ENCODE measurements at regions not wholly inside any gene's neighbourhood (a gene's known extent, or its start where the extent isn't known, plus 50 kb on each side); places are given as distances from the start of the nearest gene placed in this dataset.
"Not testable (repeated sequence)": the region's sequence is repeated elsewhere in the genome, so short reads cannot be mapped to it uniquely, and the experiment has no call there.

- CTCF ChIA-PET; H3K4me3 Mint-ChIP-seq; H3K27me3 Mint-ChIP-seq (ENCODE audit: low read depth); H3K36me3 Mint-ChIP-seq; DNase-seq (ENCODE audit: low spot score); ATAC-seq; H3K4me1 Mint-ChIP-seq; POLR2A ChIA-PET; H3K27ac Mint-ChIP-seq: not testable (repeated sequence)
- H3K9me3 Mint-ChIP-seq = peaks cover 12% of the 10 kb centered on the region
- TF ChIP-seq HMGA2 (CRISPR knock-in tag; IDR thresholded peaks at IDR 0.05) = peak; percentile 99
Observed at GRCh38 chr6:50571230-50571629, 142.1 kb upstream of the TFAP2D start.

DNA sequence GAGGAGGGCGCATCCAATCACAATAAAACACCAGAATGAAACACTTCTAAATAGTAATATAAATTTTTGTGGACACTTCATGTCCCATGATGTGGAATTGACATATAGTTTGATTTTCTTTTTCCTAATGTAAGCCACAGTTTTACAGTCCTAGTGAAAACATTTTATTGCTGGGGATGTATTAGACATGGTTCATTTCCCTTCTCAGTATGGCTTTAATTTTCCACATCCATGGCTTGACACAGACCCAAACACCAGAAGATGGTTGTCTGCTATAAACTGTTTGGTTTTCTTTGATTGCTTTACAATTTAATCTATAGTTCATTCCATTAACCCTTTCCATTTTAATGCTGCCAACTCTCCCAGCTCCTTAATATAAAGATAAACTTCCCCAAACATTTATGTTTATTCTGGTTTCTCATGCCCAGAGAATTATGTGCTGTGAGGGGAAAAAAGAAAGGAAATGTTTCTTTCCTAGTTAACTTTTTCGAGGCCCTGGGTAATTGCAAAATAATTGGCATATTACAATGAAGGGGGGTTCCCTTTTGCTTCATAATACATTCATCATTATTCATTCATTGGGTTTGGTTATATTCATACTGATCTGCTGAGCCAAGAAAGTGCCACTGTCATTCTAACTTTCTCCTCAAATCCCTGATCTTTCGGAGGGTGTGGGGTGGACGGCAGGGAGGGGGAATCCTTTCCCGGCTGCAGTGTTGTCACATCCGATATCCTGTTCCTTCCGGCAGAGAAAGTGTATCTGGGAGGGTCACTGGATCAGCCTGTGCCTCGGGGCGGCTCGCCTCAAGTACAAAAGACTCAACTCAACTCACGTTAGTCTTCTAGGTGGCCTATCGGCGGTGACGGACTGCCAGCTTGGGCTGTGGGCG is 127.6 kb upstream of the TFAP2D start:
- H3K4me1 Mint-ChIP-seq = no peaks in the 10 kb centered on the region
- H3K27ac Mint-ChIP-seq = no peak overlapping the region
- no peaks in the 10 kb centered on the region; the same call in 1 of the 2 replicates for H3K27me3 Mint-ChIP-seq (ENCODE audit: low read depth)
- TF ChIP-seq, protein P1, sequence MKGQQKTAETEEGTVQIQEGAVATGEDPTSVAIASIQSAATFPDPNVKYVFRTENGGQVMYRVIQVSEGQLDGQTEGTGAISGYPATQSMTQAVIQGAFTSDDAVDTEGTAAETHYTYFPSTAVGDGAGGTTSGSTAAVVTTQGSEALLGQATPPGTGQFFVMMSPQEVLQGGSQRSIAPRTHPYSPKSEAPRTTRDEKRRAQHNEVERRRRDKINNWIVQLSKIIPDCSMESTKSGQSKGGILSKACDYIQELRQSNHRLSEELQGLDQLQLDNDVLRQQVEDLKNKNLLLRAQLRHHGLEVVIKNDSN (CRISPR knock-in tag; IDR thresholded peaks at IDR 0.05) = no peak
- TF ChIP-seq MXD4 (CRISPR knock-in tag; IDR thresholded peaks at IDR 0.05; ENCODE audit: borderline replicate concordance) = no peak
- TF ChIP-seq TEAD1 (CRISPR knock-in tag; IDR thresholded peaks at IDR 0.05) = no peak
- no peak for TF ChIP-seq PRDM15 (CRISPR knock-in tag; IDR thresholded peaks at IDR 0.05)
- TF ChIP-seq MAX (CRISPR knock-in tag; IDR thresholded peaks at IDR 0.05) = no peak
- no peak for TF ChIP-seq ZSCAN18 (CRISPR knock-in tag; IDR thresholded peaks at IDR 0.05)
- no peak for TF ChIP-seq ELF4 (CRISPR knock-in tag; IDR thresholded peaks at IDR 0.05; ENCODE audit: low read depth)
- no peak for TF ChIP-seq CREB1 (CRISPR knock-in tag; IDR thresholded peaks at IDR 0.05)
- TF ChIP-seq, protein P2, sequence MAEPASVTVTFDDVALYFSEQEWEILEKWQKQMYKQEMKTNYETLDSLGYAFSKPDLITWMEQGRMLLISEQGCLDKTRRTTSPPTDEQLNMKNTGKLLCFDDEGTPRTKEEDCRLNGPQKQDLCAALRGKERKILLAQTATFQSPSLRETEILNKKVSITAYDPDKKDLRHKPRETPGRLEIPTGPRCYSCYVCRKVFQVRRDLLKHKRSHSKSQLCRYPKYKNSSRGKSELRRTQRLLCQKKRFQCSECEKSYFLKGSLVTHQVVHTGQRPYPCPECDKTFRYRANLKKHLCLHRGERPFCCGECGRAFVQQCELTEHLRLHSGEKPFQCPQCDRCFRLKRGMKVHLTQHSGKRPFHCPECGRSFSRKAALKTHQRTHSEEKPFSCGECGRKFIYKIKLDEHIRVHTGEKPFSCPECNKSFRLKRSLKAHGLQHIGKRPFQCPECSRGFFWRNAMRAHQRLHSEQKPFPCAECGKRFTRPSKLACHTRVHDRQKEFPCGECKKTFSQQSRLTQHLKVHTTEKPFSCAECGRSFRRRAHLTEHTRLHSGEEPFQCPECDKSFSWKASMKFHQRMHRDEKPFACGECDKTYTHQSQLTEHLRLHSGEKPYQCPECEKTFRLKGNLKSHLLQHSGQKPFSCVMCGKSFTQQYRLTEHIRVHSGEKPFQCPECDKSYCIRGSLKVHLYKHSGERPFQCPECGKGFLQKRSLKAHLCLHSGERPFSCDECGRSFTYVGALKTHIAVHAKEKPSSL (CRISPR knock-in tag; conservative IDR thresholded peaks at IDR 0.05) = no peak
- no peak for TF ChIP-seq TCF7 (CRISPR knock-in tag; IDR thresholded peaks at IDR 0.05; ENCODE audit: low read depth)
- POLR2A ChIA-PET = no interaction called here
- peak; percentile 76 for ATAC-seq
- H3K9me3 Mint-ChIP-seq = no peaks in the 10 kb centered on the region
- H3K4me3 Mint-ChIP-seq = no peak overlapping the region
- CTCF ChIA-PET = no interaction called here
- peak; percentile 12 for DNase-seq (ENCODE audit: low spot score)
- no peaks in the 10 kb centered on the region for H3K36me3 Mint-ChIP-seq

GRCh38 chr6:50586331-50586675 is 127.0 kb upstream of the TFAP2D start:
- H3K4me3 Mint-ChIP-seq = no peak overlapping the region
- H3K4me1 Mint-ChIP-seq = peaks cover 4% of the 10 kb centered on the region; the same call in 1 of the 2 replicates
- H3K36me3 Mint-ChIP-seq = no peaks in the 10 kb centered on the region
- ChIA-PET POLR2A (no interaction called here), CTCF (no interaction called here)
- H3K27me3 Mint-ChIP-seq (ENCODE audit: low read depth) = no peaks in the 10 kb centered on the region; the same call in 1 of the 2 replicates
- TF ChIP-seq TCF7 (CRISPR knock-in tag; IDR thresholded peaks at IDR 0.05; ENCODE audit: low read depth) (no peak), SP1 (CRISPR knock-in tag; conservative IDR thresholded peaks at IDR 0.05) (no peak), GABPB1 (CRISPR knock-in tag; IDR thresholded peaks at IDR 0.05) (no peak), NR1H2 (CRISPR knock-in tag; IDR thresholded peaks at IDR 0.05) (no peak), ATF2 (CRISPR knock-in tag; IDR thresholded peaks at IDR 0.05; ENCODE audit: borderline replicate concordance, low read depth) (no peak), JAZF1 (CRISPR knock-in tag; IDR thresholded peaks at IDR 0.05) (no peak), MXD4 (CRISPR knock-in tag; IDR thresholded peaks at IDR 0.05; ENCODE audit: borderline replicate concordance) (no peak), ZNF512 (CRISPR knock-in tag; IDR thresholded peaks at IDR 0.05; ENCODE audit: borderline replicate concordance) (no peak), ZNF423 (CRISPR knock-in tag; IDR thresholded peaks at IDR 0.05) (no peak)
- TF ChIP-seq, protein P3, sequence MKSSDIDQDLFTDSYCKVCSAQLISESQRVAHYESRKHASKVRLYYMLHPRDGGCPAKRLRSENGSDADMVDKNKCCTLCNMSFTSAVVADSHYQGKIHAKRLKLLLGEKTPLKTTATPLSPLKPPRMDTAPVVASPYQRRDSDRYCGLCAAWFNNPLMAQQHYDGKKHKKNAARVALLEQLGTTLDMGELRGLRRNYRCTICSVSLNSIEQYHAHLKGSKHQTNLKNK (CRISPR knock-in tag; IDR thresholded peaks at IDR 0.05) = no peak
- DNase-seq (ENCODE audit: low spot score) (no peak), ATAC-seq (no peak)
- no peak overlapping the region for H3K27ac Mint-ChIP-seq
- H3K9me3 Mint-ChIP-seq = no peaks in the 10 kb centered on the region

All from WTC11 (cell line).